Renal pelvis (tissue), 1 donor: ENCODE measurements at regions not wholly inside any gene's neighbourhood (a gene's known extent, or its start where the extent isn't known, plus 50 kb on each side); places are given as distances from the start of the nearest gene placed in this dataset.
"Not testable (repeated sequence)": the region's sequence is repeated elsewhere in the genome, so short reads cannot be mapped to it uniquely, and the experiment has no call there.

Experiments used
- DNase-seq: peaks from one replicate; pipeline ENCODE4 v3.0.0-alpha.2; 2013

GRCh38 chr18:30163573-30163972 lies 879.0 kb downstream of the DSC3 start:
- no peak for DNase-seq

- no peak for DNase-seq
These were observed 882.4 kb downstream of the DSC3 start for GRCh38 chr18:30160124-30160523.

- DNase-seq, result peak; percentile 63
These were observed 891.8 kb downstream of the DSC3 start for GRCh38 chr18:30150586-30151250.

- DNase-seq, result no peak
These were observed 893.0 kb downstream of the DSC3 start for GRCh38 chr18:30149585-30149984.

- no peak for DNase-seq
These were observed 899.7 kb downstream of the DSC3 start for GRCh38 chr18:30142870-30143269.

- DNase-seq, result no peak
These were observed 900.3 kb downstream of the DSC3 start for GRCh38 chr18:30142248-30142647.

- DNase-seq, result not testable (repeated sequence)
These were observed 901.0 kb downstream of the DSC3 start for GRCh38 chr18:30141506-30141905.

- no peak for DNase-seq
These were observed 902.8 kb downstream of the DSC3 start for GRCh38 chr18:30139631-30140287.

- DNase-seq, result no peak
These were observed 906.6 kb downstream of the DSC3 start for GRCh38 chr18:30135938-30136337.

- DNase-seq, result no peak
These were observed 908.5 kb downstream of the DSC3 start for GRCh38 chr18:30134020-30134419.

- no peak for DNase-seq
These were observed 909.6 kb downstream of the DSC3 start for GRCh38 chr18:30132959-30133358.

- no peak for DNase-seq
These were observed 921.1 kb downstream of the DSC3 start for GRCh38 chr18:30121397-30121796.

- no peak for DNase-seq
These were observed 929.1 kb downstream of the DSC3 start for GRCh38 chr18:30113454-30113853.

GRCh38 chr18:30106356-30106755 lies 936.2 kb downstream of the DSC3 start:
- no peak for DNase-seq

GRCh38 chr18:30103881-30104280 lies 938.7 kb downstream of the DSC3 start:
- DNase-seq, result no peak

- no peak for DNase-seq
These were observed 945.7 kb downstream of the DSC3 start for GRCh38 chr18:30096796-30097195.

- no peak for DNase-seq
These were observed 948.0 kb downstream of the DSC3 start for GRCh38 chr18:30094556-30094955.

- no peak for DNase-seq
These were observed 949.2 kb downstream of the DSC3 start for GRCh38 chr18:30093376-30093775.

GRCh38 chr18:30088238-30089015 lies 954.1 kb downstream of the DSC3 start:
- DNase-seq, result no peak

GRCh38 chr18:30086351-30086750 lies 956.2 kb downstream of the DSC3 start:
- no peak for DNase-seq

GRCh38 chr18:30081122-30081521 lies 961.4 kb downstream of the DSC3 start:
- DNase-seq, result no peak

- no peak for DNase-seq
These were observed 969.7 kb downstream of the DSC3 start for GRCh38 chr18:30072609-30073385.
